A673 (cell line): ENCODE measurements at regions not wholly inside any gene's neighbourhood (a gene's known extent, or its start where the extent isn't known, plus 50 kb on each side); places are given as distances from the start of the nearest gene placed in this dataset.

Source experiments
- EZH2 ChIP-seq: fragments of 200-600 bp; sonication (generic); IDR thresholded peaks from 2 replicates; pipeline ENCODE4 v1.6.1; 2017; ENCODE audit warnings: borderline replicate concordance, low read depth, mild to moderate bottlenecking, mixed read lengths, antibody characterized with exemption, low read length; ENCODE audit not compliant: poor library complexity, severe bottlenecking
- TF ChIP-seq, protein P1 (sequence below): fragments of 300-800, 200-600 bp; sonication (generic); conservative IDR thresholded peaks from 2 replicates; pipeline ENCODE4 v1.5.1; 2017; ENCODE audit warnings: low read depth, mild to moderate bottlenecking, antibody characterized with exemption, low read length, moderate library complexity, mixed read lengths

DNA sequence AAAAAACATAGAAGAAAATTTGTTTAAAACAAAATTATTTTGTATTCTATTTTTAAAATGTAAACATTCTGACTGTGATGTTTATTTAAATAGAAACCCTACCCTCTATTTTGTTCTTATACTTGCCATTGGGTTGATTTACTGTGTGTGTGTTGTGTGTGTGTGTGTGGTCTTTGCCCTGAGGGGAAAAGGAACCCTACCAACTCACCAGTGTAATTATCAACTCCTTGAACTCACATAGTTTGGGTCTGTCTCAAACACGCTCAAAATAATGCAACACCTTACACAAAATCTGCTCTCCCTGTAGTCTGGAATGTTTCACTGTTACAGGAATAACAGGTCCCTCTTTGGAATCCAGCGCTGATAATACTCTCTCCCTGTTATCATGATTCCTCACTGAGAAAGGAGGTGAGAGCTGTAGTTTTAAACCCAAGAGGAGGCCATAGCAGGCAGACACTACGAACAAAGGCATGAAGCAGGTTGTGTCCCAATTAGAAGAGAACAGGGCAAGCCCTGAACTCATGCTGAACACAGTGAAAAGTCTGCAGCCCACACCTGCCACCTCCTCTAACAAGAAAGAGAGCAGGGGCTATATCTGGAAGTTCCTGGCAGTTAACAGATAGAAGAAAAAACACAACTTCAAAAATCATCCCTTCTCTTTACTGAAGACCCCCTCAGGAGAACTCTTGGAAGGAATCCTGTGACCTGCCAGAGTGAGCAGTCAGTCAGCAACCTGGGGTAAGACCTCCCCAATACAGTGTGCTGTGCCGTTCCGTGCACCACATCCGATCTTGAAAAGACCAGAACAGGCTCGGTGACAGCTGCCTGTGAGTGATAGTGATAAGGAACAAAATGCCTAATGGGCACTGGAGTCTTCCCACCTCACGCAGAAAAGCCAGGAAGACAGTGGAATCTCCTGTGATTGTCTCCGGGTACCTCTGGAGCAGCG is 608.1 kb upstream of the ADAMTS16 start:
- TF ChIP-seq, protein P1, sequence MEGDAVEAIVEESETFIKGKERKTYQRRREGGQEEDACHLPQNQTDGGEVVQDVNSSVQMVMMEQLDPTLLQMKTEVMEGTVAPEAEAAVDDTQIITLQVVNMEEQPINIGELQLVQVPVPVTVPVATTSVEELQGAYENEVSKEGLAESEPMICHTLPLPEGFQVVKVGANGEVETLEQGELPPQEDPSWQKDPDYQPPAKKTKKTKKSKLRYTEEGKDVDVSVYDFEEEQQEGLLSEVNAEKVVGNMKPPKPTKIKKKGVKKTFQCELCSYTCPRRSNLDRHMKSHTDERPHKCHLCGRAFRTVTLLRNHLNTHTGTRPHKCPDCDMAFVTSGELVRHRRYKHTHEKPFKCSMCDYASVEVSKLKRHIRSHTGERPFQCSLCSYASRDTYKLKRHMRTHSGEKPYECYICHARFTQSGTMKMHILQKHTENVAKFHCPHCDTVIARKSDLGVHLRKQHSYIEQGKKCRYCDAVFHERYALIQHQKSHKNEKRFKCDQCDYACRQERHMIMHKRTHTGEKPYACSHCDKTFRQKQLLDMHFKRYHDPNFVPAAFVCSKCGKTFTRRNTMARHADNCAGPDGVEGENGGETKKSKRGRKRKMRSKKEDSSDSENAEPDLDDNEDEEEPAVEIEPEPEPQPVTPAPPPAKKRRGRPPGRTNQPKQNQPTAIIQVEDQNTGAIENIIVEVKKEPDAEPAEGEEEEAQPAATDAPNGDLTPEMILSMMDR, result no peak
- TF ChIP-seq EZH2, result no peak
